ENCODE measurements at regions not wholly inside any gene's neighbourhood (a gene's known extent, or its start where the extent isn't known, plus 50 kb on each side); places are given as distances from the start of the nearest gene placed in this dataset.

DNA sequence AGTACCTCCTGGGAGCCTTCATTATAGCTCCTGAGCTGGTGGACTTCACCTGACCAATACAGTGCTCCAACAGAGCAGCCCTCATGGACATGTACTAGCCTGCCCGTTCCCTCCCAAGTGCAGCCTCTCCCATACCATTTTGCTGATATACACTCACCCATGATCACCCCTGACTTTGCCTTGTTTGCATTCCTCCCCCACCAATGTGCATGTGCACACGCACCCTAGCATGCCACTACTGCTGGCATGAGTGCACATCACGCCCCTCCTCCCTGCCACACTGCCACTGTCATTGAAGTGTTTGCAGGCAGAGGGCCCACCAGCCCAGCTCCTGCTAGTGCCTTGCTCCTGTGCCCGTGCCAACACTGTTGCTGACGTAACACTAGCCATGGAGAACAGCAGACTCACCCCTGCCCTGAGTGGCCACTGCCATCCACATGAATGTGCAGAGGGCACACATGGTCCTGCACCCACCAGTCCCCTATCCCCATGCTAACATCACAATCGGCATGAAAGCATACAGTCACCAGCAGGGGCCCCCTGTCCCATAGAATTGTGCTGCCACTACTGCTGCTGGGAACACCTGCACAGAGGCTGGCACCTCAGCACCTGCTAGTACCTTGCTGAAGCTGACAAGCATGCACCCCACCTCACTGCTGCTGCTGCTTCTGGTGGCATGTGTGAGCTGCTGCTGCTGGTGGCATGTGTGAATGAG lies 110.3 kb downstream of the SINHCAF start:
- Histone ChIP-seq H3K9me3 (replicated peaks in 1 of 3) (no peaks in the 10 kb centered on the region), H3K27ac (no peak overlapping the region), H3K27me3 (no peaks in the 10 kb centered on the region), H3K4me1 (replicated peaks in 1 of 2) (no peaks in the 10 kb centered on the region), H3K36me3 (replicated peaks in 1 of 2) (no peaks in the 10 kb centered on the region), H3K4me3 (no peak overlapping the region)
- WGBS, 4 donors = 74 to 86% (median 81%) methylated on average over 3 to 6 of the region's 6 CpGs
- intact Hi-C loops (cut with DNase I) = no loop called here
- TF ChIP-seq, protein P1, sequence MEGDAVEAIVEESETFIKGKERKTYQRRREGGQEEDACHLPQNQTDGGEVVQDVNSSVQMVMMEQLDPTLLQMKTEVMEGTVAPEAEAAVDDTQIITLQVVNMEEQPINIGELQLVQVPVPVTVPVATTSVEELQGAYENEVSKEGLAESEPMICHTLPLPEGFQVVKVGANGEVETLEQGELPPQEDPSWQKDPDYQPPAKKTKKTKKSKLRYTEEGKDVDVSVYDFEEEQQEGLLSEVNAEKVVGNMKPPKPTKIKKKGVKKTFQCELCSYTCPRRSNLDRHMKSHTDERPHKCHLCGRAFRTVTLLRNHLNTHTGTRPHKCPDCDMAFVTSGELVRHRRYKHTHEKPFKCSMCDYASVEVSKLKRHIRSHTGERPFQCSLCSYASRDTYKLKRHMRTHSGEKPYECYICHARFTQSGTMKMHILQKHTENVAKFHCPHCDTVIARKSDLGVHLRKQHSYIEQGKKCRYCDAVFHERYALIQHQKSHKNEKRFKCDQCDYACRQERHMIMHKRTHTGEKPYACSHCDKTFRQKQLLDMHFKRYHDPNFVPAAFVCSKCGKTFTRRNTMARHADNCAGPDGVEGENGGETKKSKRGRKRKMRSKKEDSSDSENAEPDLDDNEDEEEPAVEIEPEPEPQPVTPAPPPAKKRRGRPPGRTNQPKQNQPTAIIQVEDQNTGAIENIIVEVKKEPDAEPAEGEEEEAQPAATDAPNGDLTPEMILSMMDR (IDR thresholded peaks at IDR 0.05) = no peak
- no peak for TF ChIP-seq POLR2A (IDR thresholded peaks at IDR 0.05)
- no peak for DNase-seq

DNA sequence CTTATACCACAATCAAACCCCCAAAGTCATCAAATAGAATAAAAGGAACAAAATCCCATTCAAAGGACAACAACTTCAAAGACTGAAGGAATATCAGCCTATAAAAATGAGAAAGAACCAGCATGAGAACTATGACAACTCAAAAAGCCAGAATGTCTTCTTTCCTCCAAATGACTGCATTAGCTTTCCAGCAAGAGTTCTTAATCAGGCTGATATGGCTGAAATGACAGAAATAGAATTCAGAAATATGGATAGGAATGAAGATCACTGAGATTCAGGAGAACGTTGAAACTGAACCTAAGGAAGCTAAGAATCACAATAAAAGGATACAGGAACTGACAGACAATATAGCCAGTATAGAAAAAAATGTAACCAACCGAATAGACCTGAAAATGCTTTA lies 109.5 kb downstream of the SINHCAF start:
- H3K9me3 ChIP-seq (replicated peaks in 1 of 3) = no peaks in the 10 kb centered on the region
- WGBS, 4 donors = 73 to 83% (median 79%) methylated on average over 2 of the region's 2 CpGs
- no peak overlapping the region for H3K27ac ChIP-seq
- no peak for DNase-seq
- H3K4me1 ChIP-seq (replicated peaks in 1 of 2) = no peaks in the 10 kb centered on the region
- H3K4me3 ChIP-seq = no peak overlapping the region
- no peaks in the 10 kb centered on the region for H3K36me3 ChIP-seq (replicated peaks in 1 of 2)
- no peaks in the 10 kb centered on the region for H3K27me3 ChIP-seq
- TF ChIP-seq, protein P1 (IDR thresholded peaks at IDR 0.05) = no peak
- TF ChIP-seq POLR2A (IDR thresholded peaks at IDR 0.05) = no peak
- intact Hi-C loops (cut with DNase I) = no loop called here

DNA sequence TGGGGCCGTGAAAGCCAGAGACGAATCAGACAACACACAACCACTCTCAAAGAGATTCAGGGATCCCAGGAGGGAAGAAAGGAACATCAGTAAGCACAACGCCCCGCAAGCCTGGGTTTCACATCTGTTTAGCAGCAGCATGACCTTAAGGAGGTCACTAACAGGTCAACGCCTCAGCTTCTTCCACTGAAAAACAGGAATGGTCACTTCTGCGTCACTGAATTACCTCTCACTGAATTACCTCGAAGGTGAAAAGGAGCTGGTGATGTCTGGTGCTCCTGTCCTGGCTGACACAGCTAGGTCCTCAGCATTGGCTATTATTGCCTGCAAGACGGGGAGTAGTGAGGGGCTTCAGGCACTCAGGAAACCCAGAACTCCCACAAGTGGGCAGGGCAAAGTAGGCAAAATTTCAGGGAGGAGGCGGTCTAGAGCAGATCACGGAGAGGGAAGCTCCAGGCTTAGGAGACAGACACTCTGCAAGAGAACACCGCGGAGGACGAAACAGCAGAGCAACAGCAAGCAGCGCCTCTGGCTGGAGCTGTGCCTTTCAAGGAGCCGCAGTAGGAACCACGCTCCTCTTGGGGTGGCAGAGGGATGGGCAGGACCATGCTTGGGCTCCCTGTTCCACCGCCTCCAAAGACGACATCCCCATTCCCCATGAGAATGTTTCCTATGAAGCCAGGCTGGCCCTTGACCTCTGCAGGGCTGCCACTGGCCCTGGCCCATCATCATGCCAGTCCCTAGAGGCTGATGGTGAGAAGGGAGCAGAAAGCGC lies 108.4 kb downstream of the SINHCAF start:
- no peaks in the 10 kb centered on the region for H3K36me3 ChIP-seq (replicated peaks in 1 of 2)
- WGBS, 4 donors = 63 to 79% (median 71%) methylated on average over 17 to 19 of the region's 19 CpGs
- H3K4me1 ChIP-seq (replicated peaks in 1 of 2) = no peaks in the 10 kb centered on the region
- H3K27ac ChIP-seq = no peak overlapping the region
- no peaks in the 10 kb centered on the region for H3K9me3 ChIP-seq (replicated peaks in 1 of 3)
- H3K4me3 ChIP-seq = no peak overlapping the region
- H3K27me3 ChIP-seq = no peaks in the 10 kb centered on the region
- intact Hi-C loops (cut with DNase I) = no loop called here
- DNase-seq = no peak
- no peak for TF ChIP-seq POLR2A (IDR thresholded peaks at IDR 0.05)
- TF ChIP-seq, protein P1 (IDR thresholded peaks at IDR 0.05) = no peak

DNA sequence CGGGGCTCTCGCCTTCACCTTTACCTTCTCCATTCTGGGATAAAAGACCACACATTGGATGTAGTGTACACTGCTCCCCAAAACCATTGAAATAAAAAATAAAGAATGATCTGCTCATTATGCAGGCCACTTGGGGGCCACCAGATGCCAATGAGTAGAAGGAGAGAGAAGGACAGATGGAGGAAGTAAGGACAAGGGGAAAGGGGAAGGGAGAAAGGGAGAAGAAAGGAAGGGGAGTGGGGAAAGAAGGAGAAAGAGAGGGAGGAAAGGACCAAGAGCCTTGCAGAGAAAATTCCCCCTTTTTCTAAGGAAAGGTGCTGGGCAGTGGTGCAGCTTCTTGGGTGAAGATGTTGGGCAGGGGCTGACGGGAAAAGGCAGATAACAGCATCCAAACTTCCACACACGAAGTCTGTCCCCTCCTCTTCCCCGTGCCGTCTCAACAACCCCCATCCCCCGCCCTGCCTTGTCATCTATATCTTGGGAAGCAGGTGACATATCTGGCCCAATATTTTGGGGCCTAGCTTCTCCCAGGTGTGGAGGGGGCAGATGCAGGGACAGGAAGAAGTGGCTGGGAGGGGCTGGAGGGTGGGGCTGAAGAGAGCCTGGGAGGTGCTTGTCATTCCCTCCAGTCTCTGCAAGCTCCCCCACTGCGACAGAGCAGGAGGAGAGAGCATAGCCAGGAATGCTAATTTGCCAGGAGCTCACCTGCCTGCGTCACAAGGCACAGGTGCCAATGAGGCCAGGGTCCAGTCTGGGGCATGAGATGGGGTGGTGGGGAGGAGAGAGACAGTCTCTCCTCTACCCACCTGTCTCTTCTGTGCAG lies 107.5 kb downstream of the SINHCAF start:
- intact Hi-C loops (cut with DNase I) = no loop called here
- H3K9me3 ChIP-seq (replicated peaks in 1 of 3) = no peaks in the 10 kb centered on the region
- no peaks in the 10 kb centered on the region for H3K36me3 ChIP-seq (replicated peaks in 1 of 2)
- 67 to 75% (median 74%) methylated on average over 9 of the region's 9 CpGs for WGBS, 4 donors
- no peak for TF ChIP-seq POLR2A (IDR thresholded peaks at IDR 0.05)
- TF ChIP-seq, protein P1 (IDR thresholded peaks at IDR 0.05) = no peak
- no peak overlapping the region for H3K4me3 ChIP-seq
- DNase-seq = no peak
- no peak overlapping the region for H3K27ac ChIP-seq
- H3K27me3 ChIP-seq = no peaks in the 10 kb centered on the region
- H3K4me1 ChIP-seq (replicated peaks in 1 of 2) = no peaks in the 10 kb centered on the region
